ENCODE measurements at regions not wholly inside any gene's neighbourhood (a gene's known extent, or its start where the extent isn't known, plus 50 kb on each side); places are given as distances from the start of the nearest gene placed in this dataset.

DNA sequence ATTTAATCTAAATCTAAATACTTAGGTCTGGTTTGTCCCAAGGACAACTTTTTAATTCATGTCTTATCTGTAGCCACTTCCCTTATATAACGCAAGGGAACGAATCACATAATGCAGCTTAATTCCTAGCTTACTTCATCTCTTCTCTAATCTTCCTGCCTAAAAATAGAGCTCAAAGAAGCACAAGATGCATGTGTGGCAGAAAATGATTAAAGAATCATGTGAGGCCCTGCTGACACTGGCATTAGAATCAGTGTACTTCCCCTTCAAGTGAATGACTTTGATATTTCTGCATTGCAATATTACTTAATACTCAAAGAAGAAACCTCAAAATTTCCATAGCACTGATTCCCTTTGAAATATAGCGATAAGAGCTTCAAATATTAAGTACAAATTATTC, 317.9 kb upstream of the FTMT start (continued):
- no peak for TF ChIP-seq ZNF583 (CRISPR knock-in tag; IDR thresholded peaks at IDR 0.05)
- TF ChIP-seq ZNF717 (CRISPR knock-in tag; IDR thresholded peaks at IDR 0.05), result no peak

DNA sequence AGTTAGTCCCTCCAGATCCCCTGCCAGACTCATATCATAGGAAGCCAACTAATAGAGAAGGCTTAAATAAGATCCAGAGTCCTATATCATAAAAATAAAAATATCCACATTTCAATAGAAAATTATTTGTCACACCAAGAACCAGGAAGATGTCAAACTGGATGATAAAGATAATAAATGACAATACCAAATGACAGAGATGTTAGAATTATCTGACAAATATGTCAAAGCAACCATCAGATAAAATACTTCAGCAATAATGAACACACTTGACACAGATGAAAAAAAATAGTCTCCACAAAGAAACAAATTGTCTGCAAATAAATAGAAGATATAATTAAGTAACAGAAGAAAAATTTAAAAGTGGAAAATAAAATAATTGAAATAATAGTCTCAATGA, 300.7 kb upstream of the FTMT start:
- H3K36me3 ChIP-seq (ENCODE audit: control insufficient read depth, insufficient read depth, low read length), result no peaks in the 10 kb centered on the region
- H3K79me2 ChIP-seq (ENCODE audit: control insufficient read depth, insufficient read depth, low read length), result no peaks in the 10 kb centered on the region
- no TSS peak for BruUV-seq (replicated peaks)
- no peak for DNase-seq (ENCODE audit: extremely low read depth in 1 of 4, low spot score in 3 of 4)
- H3K9ac ChIP-seq (ENCODE audit: insufficient read depth in 1 of 2, low read depth in 2 of 2, low read length in 2 of 2), result no peak overlapping the region
- H3K9me1 ChIP-seq (ENCODE audit: control insufficient read depth, insufficient read depth, low read length), result no peaks in the 10 kb centered on the region
- no peak for FAIRE-seq
- ChIA-PET CTCF (ENCODE audit: low intra/inter-chr PET ratio) (no interaction called here), POLR2A (no interaction called here)
- H2AFZ ChIP-seq (ENCODE audit: low read depth, low read length), result no peak overlapping the region
- no peaks in the 10 kb centered on the region; the same call in 1 of the 2 replicates for H3K9me3 ChIP-seq (replicated peaks; ENCODE audit: control insufficient read depth, insufficient read depth, low read depth, low read length)
- in situ Hi-C loops (cut with MboI) (no loop called here), intact Hi-C loops (cut with micrococcal nuclease) (no loop called here)
- H3K27me3 ChIP-seq (ENCODE audit: control insufficient read depth in 2 of 2, insufficient read depth in 2 of 2, low read length in 2 of 2), result no peaks in the 10 kb centered on the region
- H3K4me3 ChIP-seq, result no peak overlapping the region
- H3K27ac ChIP-seq (ENCODE audit: extremely low read depth, low read depth, low read length), result no peak overlapping the region
- H3K4me2 ChIP-seq (ENCODE audit: insufficient read depth, low read length), result no peak overlapping the region
- TF ChIP-seq SMARCB1 (IDR thresholded peaks at IDR 0.05; ENCODE audit: insufficient read length, low read depth) (no peak), TAF7 (tag; IDR thresholded peaks at IDR 0.05) (no peak), NBN (IDR thresholded peaks at IDR 0.05; ENCODE audit: low read depth) (no peak), ZNF3 (CRISPR knock-in tag; IDR thresholded peaks at IDR 0.05) (no peak), KHSRP (IDR thresholded peaks at IDR 0.05) (no peak), ARID2 (IDR thresholded peaks at IDR 0.05) (no peak), TRIM28 (IDR thresholded peaks at IDR 0.05) (no peak), CREBBP (IDR thresholded peaks at IDR 0.05; ENCODE audit: low read depth, low read length) (no peak), CLOCK (CRISPR knock-in tag; IDR thresholded peaks at IDR 0.05; ENCODE audit: borderline replicate concordance) (no peak), TGIF2 (CRISPR knock-in tag; IDR thresholded peaks at IDR 0.05) (no peak), ARNT (IDR thresholded peaks at IDR 0.05) (no peak), ELF1 (tag; IDR thresholded peaks at IDR 0.05) (no peak), SIX5 (IDR thresholded peaks at IDR 0.05; ENCODE audit: borderline replicate concordance in 1 of 2, insufficient read depth in 1 of 2, low read depth in 1 of 2, low read length in 2 of 2) (no peak), SMARCA5 (IDR thresholded peaks at IDR 0.05) (no peak)
- TF ChIP-seq, protein P1, sequence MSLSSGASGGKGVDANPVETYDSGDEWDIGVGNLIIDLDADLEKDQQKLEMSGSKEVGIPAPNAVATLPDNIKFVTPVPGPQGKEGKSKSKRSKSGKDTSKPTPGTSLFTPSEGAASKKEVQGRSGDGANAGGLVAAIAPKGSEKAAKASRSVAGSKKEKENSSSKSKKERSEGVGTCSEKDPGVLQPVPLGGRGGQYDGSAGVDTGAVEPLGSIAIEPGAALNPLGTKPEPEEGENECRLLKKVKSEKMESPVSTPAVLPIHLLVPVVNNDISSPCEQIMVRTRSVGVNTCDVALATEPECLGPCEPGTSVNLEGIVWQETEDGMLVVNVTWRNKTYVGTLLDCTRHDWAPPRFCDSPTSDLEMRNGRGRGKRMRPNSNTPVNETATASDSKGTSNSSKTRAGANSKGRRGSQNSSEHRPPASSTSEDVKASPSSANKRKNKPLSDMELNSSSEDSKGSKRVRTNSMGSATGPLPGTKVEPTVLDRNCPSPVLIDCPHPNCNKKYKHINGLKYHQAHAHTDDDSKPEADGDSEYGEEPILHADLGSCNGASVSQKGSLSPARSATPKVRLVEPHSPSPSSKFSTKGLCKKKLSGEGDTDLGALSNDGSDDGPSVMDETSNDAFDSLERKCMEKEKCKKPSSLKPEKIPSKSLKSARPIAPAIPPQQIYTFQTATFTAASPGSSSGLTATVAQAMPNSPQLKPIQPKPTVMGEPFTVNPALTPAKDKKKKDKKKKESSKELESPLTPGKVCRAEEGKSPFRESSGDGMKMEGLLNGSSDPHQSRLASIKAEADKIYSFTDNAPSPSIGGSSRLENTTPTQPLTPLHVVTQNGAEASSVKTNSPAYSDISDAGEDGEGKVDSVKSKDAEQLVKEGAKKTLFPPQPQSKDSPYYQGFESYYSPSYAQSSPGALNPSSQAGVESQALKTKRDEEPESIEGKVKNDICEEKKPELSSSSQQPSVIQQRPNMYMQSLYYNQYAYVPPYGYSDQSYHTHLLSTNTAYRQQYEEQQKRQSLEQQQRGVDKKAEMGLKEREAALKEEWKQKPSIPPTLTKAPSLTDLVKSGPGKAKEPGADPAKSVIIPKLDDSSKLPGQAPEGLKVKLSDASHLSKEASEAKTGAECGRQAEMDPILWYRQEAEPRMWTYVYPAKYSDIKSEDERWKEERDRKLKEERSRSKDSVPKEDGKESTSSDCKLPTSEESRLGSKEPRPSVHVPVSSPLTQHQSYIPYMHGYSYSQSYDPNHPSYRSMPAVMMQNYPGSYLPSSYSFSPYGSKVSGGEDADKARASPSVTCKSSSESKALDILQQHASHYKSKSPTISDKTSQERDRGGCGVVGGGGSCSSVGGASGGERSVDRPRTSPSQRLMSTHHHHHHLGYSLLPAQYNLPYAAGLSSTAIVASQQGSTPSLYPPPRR (CRISPR knock-in tag; IDR thresholded peaks at IDR 0.05; ENCODE audit: borderline replicate concordance), result no peak
- H3K4me1 ChIP-seq (replicated peaks in 1 of 2; ENCODE audit: control insufficient read depth in 2 of 2, insufficient read depth in 2 of 2, low read length in 2 of 2), result no peaks in the 10 kb centered on the region
- no peaks in the 10 kb centered on the region for H4K20me1 ChIP-seq (replicated peaks; ENCODE audit: control insufficient read depth, insufficient read depth, low read length)
- no peak for ATAC-seq

All from K562 (cell line).